ENCODE measurements at regions not wholly inside any gene's neighbourhood (a gene's known extent, or its start where the extent isn't known, plus 50 kb on each side); places are given as distances from the start of the nearest gene placed in this dataset.

DNA sequence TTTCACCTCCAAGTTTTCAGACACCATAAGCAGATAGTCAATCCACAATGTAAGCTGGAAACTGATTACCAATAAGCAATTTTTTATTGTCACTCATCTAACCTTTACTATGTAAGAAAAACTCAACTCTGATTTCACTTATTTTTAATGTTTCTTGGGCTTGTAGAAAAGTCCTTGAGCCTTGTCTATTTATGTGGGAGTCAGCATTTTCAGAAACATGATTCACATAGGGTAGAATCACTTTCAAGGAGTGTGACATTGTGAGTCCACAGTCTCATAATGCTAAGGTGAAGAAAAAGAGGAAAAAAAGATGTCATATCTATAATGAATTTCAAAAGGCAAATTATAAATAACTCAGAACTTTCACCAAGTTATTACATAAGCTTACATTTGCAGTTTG, 2167.9 kb upstream of the C9orf72 start:
- TF ChIP-seq SIX5 (IDR thresholded peaks at IDR 0.05; ENCODE audit: low read depth, low read length) (no peak), BCL11A (IDR thresholded peaks at IDR 0.05; ENCODE audit: low read depth in 2 of 2, low read length in 2 of 2) (no peak), POLR2A (IDR thresholded peaks at IDR 0.05; ENCODE audit: control extremely low read depth in 1 of 2, low read depth in 2 of 2, low read length in 2 of 2) (no peak), CHD7 (IDR thresholded peaks at IDR 0.05; ENCODE audit: insufficient replicate concordance, low read length) (no peak), CTCF (IDR thresholded peaks at IDR 0.05; ENCODE audit: control extremely low read depth in 1 of 3, insufficient read depth in 1 of 3, low read depth in 1 of 3, low read length in 3 of 3) (no peak), EP300 (IDR thresholded peaks at IDR 0.05; ENCODE audit: borderline replicate concordance in 1 of 2, low read depth in 2 of 2, low read length in 2 of 2) (no peak), POLR2AphosphoS5 (IDR thresholded peaks at IDR 0.05; ENCODE audit: low read depth, low read length) (no peak), MAX (IDR thresholded peaks at IDR 0.05) (no peak), RNF2 (IDR thresholded peaks at IDR 0.05; ENCODE audit: borderline replicate concordance, low read depth, low read length, missing control alignments, poor library complexity, severe bottlenecking) (no peak), ZNF274 (IDR thresholded peaks at IDR 0.05; ENCODE audit: borderline replicate concordance, extremely low read depth, low read length) (no peak)
